22Rv1 (cell line): ENCODE measurements at regions not wholly inside any gene's neighbourhood (a gene's known extent, or its start where the extent isn't known, plus 50 kb on each side); places are given as distances from the start of the nearest gene placed in this dataset.

Source experiments
- CTCF ChIP-seq: fragments of 450-650 bp; IDR thresholded peaks from 2 replicates; pipeline ENCODE4 v1.5.1; 2017; ENCODE audit warnings: mild to moderate bottlenecking
- ZFX ChIP-seq: fragments of 450-650 bp; IDR thresholded peaks from 2 replicates; pipeline ENCODE4 v1.6.1; 2017; ENCODE audit warnings: antibody characterized with exemption, borderline replicate concordance

DNA sequence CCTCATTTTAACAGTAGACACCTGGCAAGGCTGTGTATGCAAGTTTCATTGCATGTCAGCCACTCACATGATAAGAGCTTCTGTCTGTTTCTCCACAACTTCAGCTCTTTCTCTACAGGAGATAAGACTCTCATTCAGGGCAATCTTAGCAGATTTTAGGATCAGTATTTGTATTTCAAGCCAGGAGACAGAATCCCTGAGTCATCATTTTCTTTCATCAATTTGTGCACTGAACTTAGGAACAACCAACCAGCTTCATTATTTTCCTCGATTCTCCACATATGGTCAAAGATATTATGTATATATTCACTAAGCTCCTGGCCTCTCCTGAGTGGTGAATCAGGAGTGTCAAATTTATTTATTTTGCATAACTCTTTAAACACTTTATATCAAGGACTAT is 181.8 kb upstream of the CCNH start:
- TF ChIP-seq CTCF (no peak), ZFX (no peak)
